HEK293 (cell line): ENCODE measurements at regions not wholly inside any gene's neighbourhood (a gene's known extent, or its start where the extent isn't known, plus 50 kb on each side); places are given as distances from the start of the nearest gene placed in this dataset.

ENCODE experiments used
- CTCF ChIA-PET: fragments of 350-600 bp; formaldehyde crosslinking; extraction: SDS; loops from one replicate; lab custom pipeline; 2021; ENCODE audit warnings: antibody characterized with exemption; lab: Yijun Ruan, JAX
- POLR2A ChIA-PET: fragments of 300-600 bp; formaldehyde crosslinking; extraction: SDS; loops from one replicate; lab custom pipeline; 2020; ENCODE audit warnings: antibody characterized with exemption, inconsistent platforms; lab: Yijun Ruan, JAX
- H3K27ac ChIP-seq: fragments of 200-500 bp; sonication (Bioruptor generic); 2 replicates; pipeline ENCODE4 v1.5.1; 2014; ENCODE audit warnings: low read depth, low read length, control low read depth, inconsistent platforms; ENCODE audit errors: extremely low read depth
- H3K36me3 ChIP-seq, 2 experiments: fragments of 200-500 bp in 1 of 2; sonication (Bioruptor generic) in 1 of 2; 1 replicate in 1 of 2; 2 replicates in 1 of 2; pipeline ENCODE4 v1.5.1; 2014 to 2017; ENCODE audit warnings: inconsistent platforms in 2 of 2, low read length in 2 of 2; ENCODE audit not compliant: control insufficient read depth in 2 of 2, insufficient read depth in 1 of 2
- H3K4me1 ChIP-seq: fragments of 200-500 bp; sonication (Bioruptor generic); 2 replicates; pipeline ENCODE4 v1.5.1; 2014; ENCODE audit warnings: mild to moderate bottlenecking, low read length, inconsistent platforms; ENCODE audit not compliant: control insufficient read depth, insufficient read depth
- H3K4me3 ChIP-seq: 2 replicates; pipeline ENCODE4 v1.5.1; 2011; ENCODE audit warnings: low read depth, mild to moderate bottlenecking, control low read depth, low read length, moderate library complexity
- H3K9me3 ChIP-seq: fragments of 200-500 bp; sonication (Bioruptor generic); 2 replicates; pipeline ENCODE4 v1.5.1; 2014; ENCODE audit warnings: low read depth, low read length, inconsistent platforms; ENCODE audit not compliant: control insufficient read depth, insufficient read depth
- KLF8 ChIP-seq: fragments of 450-650 bp; formaldehyde crosslinking; IDR thresholded peaks from 2 replicates; pipeline ENCODE4 v1.5.1; 2016; ENCODE audit warnings: missing biosample characterization, missing genetic modification characterization
- OVOL3 ChIP-seq: fragments of 450-650 bp; formaldehyde crosslinking; IDR thresholded peaks from 2 replicates; pipeline ENCODE4 v1.5.1; 2016; ENCODE audit warnings: missing biosample characterization, missing genetic modification characterization
- PRDM2 ChIP-seq: fragments of 450-650 bp; formaldehyde crosslinking; IDR thresholded peaks from 2 replicates; pipeline ENCODE4 v1.5.1; 2016; ENCODE audit warnings: missing biosample characterization, missing genetic modification characterization, borderline replicate concordance
- ZBTB21 ChIP-seq: fragments of 450-650 bp; formaldehyde crosslinking; IDR thresholded peaks from 2 replicates; pipeline ENCODE4 v1.5.1; 2017; ENCODE audit warnings: missing biosample characterization, missing genetic modification characterization
- ZBTB8A ChIP-seq: fragments of 450-650 bp; formaldehyde crosslinking; IDR thresholded peaks from 2 replicates; pipeline ENCODE4 v1.5.1; 2016; ENCODE audit warnings: missing biosample characterization, missing genetic modification characterization
- ZEB2 ChIP-seq: fragments of 450-650 bp; formaldehyde crosslinking; IDR thresholded peaks from 2 replicates; pipeline ENCODE4 v1.5.1; 2016; ENCODE audit warnings: missing biosample characterization, missing genetic modification characterization
- ZNF202 ChIP-seq: fragments of 450-650 bp; formaldehyde crosslinking; IDR thresholded peaks from 2 replicates; pipeline ENCODE4 v1.5.1; 2016; ENCODE audit warnings: missing biosample characterization, missing genetic modification characterization, borderline replicate concordance
- ZNF266 ChIP-seq: fragments of 450-650 bp; formaldehyde crosslinking; IDR thresholded peaks from 2 replicates; pipeline ENCODE4 v1.5.1; 2016; ENCODE audit warnings: missing biosample characterization, missing genetic modification characterization, low read depth
- ZNF473 ChIP-seq: fragments of 450-650 bp; formaldehyde crosslinking; IDR thresholded peaks from 2 replicates; pipeline ENCODE4 v1.5.1; 2017; ENCODE audit warnings: missing biosample characterization, missing genetic modification characterization
- ZNF596 ChIP-seq: fragments of 450-650 bp; IDR thresholded peaks from 2 replicates; pipeline ENCODE4 v1.5.0; 2018; ENCODE audit warnings: missing biosample characterization, mild to moderate bottlenecking, missing genetic modification characterization, moderate library complexity
- ZNF658 ChIP-seq: fragments of 450-650 bp; formaldehyde crosslinking; IDR thresholded peaks from 2 replicates; pipeline ENCODE4; 2016; ENCODE audit warnings: missing biosample characterization, missing genetic modification characterization
- ZNF707 ChIP-seq: fragments of 450-650 bp; formaldehyde crosslinking; IDR thresholded peaks from 2 replicates; pipeline ENCODE4 v1.5.1; 2016; ENCODE audit warnings: missing biosample characterization, missing genetic modification characterization
- ZNF791 ChIP-seq: fragments of 450-650 bp; formaldehyde crosslinking; IDR thresholded peaks from 2 replicates; pipeline ENCODE4 v1.5.1; 2016; ENCODE audit warnings: missing biosample characterization, missing genetic modification characterization
- ZSCAN16 ChIP-seq: fragments of 450-650 bp; formaldehyde crosslinking; IDR thresholded peaks from 2 replicates; pipeline ENCODE4 v1.5.1; 2016; ENCODE audit warnings: missing biosample characterization, missing genetic modification characterization
- TF ChIP-seq, protein P1 (sequence below): fragments of 450-650 bp; formaldehyde crosslinking; IDR thresholded peaks from 2 replicates; pipeline ENCODE4 v1.5.1; 2016; ENCODE audit warnings: missing biosample characterization, missing genetic modification characterization

GRCh38 chr10:131733596-131733995 lies 167.2 kb upstream of the PPP2R2D start:
- no peak for TF ChIP-seq ZNF202
- no peak for TF ChIP-seq ZSCAN16
- no peak for TF ChIP-seq ZEB2 (tag by site-specific recombination)
- TF ChIP-seq, protein P1, sequence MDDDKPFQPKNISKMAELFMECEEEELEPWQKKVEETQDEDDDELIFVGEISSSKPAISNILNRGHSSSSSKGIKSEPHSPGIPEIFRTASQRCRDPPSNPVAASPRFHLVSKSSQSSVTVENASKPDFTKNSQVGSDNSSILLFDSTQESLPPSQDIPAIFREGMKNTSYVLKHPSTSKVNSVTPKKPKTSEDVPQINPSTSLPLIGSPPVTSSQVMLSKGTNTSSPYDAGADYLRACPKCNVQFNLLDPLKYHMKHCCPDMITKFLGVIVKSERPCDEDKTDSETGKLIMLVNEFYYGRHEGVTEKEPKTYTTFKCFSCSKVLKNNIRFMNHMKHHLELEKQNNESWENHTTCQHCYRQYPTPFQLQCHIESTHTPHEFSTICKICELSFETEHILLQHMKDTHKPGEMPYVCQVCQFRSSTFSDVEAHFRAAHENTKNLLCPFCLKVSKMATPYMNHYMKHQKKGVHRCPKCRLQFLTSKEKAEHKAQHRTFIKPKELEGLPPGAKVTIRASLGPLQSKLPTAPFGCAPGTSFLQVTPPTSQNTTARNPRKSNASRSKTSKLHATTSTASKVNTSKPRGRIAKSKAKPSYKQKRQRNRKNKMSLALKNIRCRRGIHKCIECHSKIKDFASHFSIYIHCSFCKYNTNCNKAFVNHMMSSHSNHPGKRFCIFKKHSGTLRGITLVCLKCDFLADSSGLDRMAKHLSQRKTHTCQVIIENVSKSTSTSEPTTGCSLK (tag by site-specific recombination), result no peak
- TF ChIP-seq PRDM2 (tag by site-specific recombination), result no peak
- no peak for TF ChIP-seq KLF8 (tag by site-specific recombination)
- TF ChIP-seq ZNF596, result no peak
- no peak for TF ChIP-seq ZNF266 (tag by site-specific recombination)
- TF ChIP-seq ZNF707, result no peak
- POLR2A ChIA-PET, result no interaction called here
- Histone ChIP-seq H3K27ac (no peak overlapping the region), H3K36me3 (no peaks in the 10 kb centered on the region), H3K4me3 (no peak overlapping the region), H3K9me3 (no peaks in the 10 kb centered on the region), H3K4me1 (no peaks in the 10 kb centered on the region)
- CTCF ChIA-PET, result no interaction called here

DNA sequence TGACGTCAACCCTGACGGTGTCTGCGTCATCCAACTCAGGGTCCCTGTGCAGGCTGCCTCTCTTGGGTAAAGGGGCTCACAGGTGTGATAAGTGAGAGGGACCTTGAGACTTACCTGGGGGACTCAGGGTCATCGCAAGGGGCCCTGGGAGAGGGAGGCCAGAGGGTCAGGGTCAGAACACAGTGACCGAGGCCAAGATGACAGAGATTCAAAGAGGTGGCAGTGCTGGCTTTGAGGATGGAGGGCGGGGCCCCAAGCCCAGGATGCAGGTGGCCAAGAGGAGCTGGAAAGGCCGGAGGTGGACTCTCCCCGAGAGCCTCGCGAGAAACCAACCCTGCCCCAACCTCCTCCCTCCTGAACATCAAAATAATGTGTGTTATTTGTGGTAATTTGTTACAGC lies 165.2 kb upstream of the PPP2R2D start:
- POLR2A ChIA-PET, result no interaction called here

GRCh38 chr10:131736321-131736980 lies 164.4 kb upstream of the PPP2R2D start:
- ChIA-PET POLR2A (no interaction called here), CTCF (no interaction called here)
- Histone ChIP-seq H3K36me3 (no peaks in the 10 kb centered on the region), H3K9me3 (no peaks in the 10 kb centered on the region), H3K27ac (no peak overlapping the region), H3K4me1 (no peaks in the 10 kb centered on the region), H3K4me3 (no peak overlapping the region)
- TF ChIP-seq ZNF658 (tag by site-specific recombination) (no peak), ZBTB8A (no peak)

More for the DNA sequence above, 165.2 kb upstream of the PPP2R2D start:
- Histone ChIP-seq H3K4me1 (no peaks in the 10 kb centered on the region), H3K4me3 (no peak overlapping the region), H3K9me3 (no peaks in the 10 kb centered on the region), H3K27ac (no peak overlapping the region), H3K36me3 (no peaks in the 10 kb centered on the region)
- TF ChIP-seq ZBTB21 (tag by site-specific recombination) (0 out of 2 replicates have a peak, but pooled peaks have one; percentile 36), ZNF473 (tag by site-specific recombination) (no peak), ZNF791 (tag by site-specific recombination) (no peak), OVOL3 (no peak)
- CTCF ChIA-PET, result no interaction called here
